Activated CD4-positive, alpha-beta T cell treated with anti-CD3 and anti-CD28 coated beads for 36 hours (primary cell): ENCODE measurements at regions not wholly inside any gene's neighbourhood (a gene's known extent, or its start where the extent isn't known, plus 50 kb on each side); places are given as distances from the start of the nearest gene placed in this dataset.

Experiments used
- ATAC-seq: fragments of 200-7000 bp; cut with Tn5 transposase; one replicate; pipeline ENCODE4 v1.10.0; 2021; ENCODE audit warnings: mild to moderate bottlenecking, moderate library complexity
- CTCF ChIA-PET: fragments of 350-600 bp; sonication (Branson Sonifier 250); formaldehyde crosslinking; loops from one replicate; lab custom pipeline; 2021; ENCODE audit warnings: antibody characterized with exemption; lab: Charles Lee
- POLR2A ChIA-PET: fragments of 350-600 bp; sonication (Branson Sonifier 250); formaldehyde crosslinking; loops from one replicate; lab custom pipeline; 2021; ENCODE audit warnings: antibody characterized with exemption, inconsistent platforms; lab: Charles Lee
- DNase-seq: peaks from one replicate; pipeline ENCODE4 v3.0.0-alpha.2; 2020
- H3K27ac Mint-ChIP-seq: one replicate; pipeline ENCODE4 v1.8.0; 2021; ENCODE audit warnings: mixed read lengths
- H3K27me3 Mint-ChIP-seq: one replicate; pipeline ENCODE4 v1.8.0; 2021; ENCODE audit warnings: mixed read lengths
- H3K36me3 Mint-ChIP-seq: one replicate; pipeline ENCODE4 v1.8.0; 2021; ENCODE audit warnings: low read depth, mixed read lengths
- H3K4me1 Mint-ChIP-seq: one replicate; pipeline ENCODE4 v1.8.0; 2021; ENCODE audit warnings: mixed read lengths
- H3K4me3 Mint-ChIP-seq: one replicate; pipeline ENCODE4 v1.8.0; 2021; ENCODE audit warnings: mild to moderate bottlenecking, moderate library complexity, mixed read lengths
- H3K9me3 Mint-ChIP-seq: one replicate; pipeline ENCODE4 v1.8.0; 2021; ENCODE audit warnings: low read depth, mixed read lengths
- intact Hi-C, 2 experiments: fragments of 100-400 bp; cut with DNase I in 1 of 2; cut with micrococcal nuclease in 1 of 2; formaldehyde crosslinking; loops; one replicate each; pipeline versions ENCODE4 v1.14.2 to v1.15.1; 2022 to 2024; cut with DNase I, micrococcal nuclease

GRCh38 chr14:98270201-98270600 is 1001.8 kb downstream of the BCL11B start:
- Mint-ChIP-seq H3K9me3 (peaks cover 17% of the 10 kb centered on the region), H3K27me3 (no peaks in the 10 kb centered on the region), H3K4me3 (no peak overlapping the region), H3K4me1 (peaks cover 3% of the 10 kb centered on the region), H3K27ac (no peak overlapping the region), H3K36me3 (peaks cover 13% of the 10 kb centered on the region)
- no peak for DNase-seq
- no peak for ATAC-seq
- intact Hi-C loops, result no loop called here
- ChIA-PET POLR2A (no interaction called here), CTCF (interaction anchor here (0.7 to 1.2 kb wide), 2 partner anchors 9 to 21 kb away, joined by 3 to 4 read pairs; no protein-coding TSS in a partner anchor)

- DNase-seq, result no peak
- H3K9me3 Mint-ChIP-seq, result peaks cover 17% of the 10 kb centered on the region
- POLR2A ChIA-PET, result no interaction called here
- no peak overlapping the region for H3K27ac Mint-ChIP-seq
- H3K4me1 Mint-ChIP-seq, result peaks cover 2% of the 10 kb centered on the region
- no peak for ATAC-seq
- intact Hi-C loops, result no loop called here
- peaks cover 13% of the 10 kb centered on the region for H3K36me3 Mint-ChIP-seq
- CTCF ChIA-PET, result no interaction called here
- H3K4me3 Mint-ChIP-seq, result no peak overlapping the region
- no peaks in the 10 kb centered on the region for H3K27me3 Mint-ChIP-seq
Measured at GRCh38 chr14:98274596-98274995, 997.4 kb downstream of the BCL11B start.

GRCh38 chr14:98278800-98279199 is 993.2 kb downstream of the BCL11B start:
- intact Hi-C loops, result no loop called here
- Mint-ChIP-seq H3K27ac (no peak overlapping the region), H3K27me3 (no peaks in the 10 kb centered on the region), H3K4me1 (peaks cover 2% of the 10 kb centered on the region), H3K9me3 (peaks cover 8% of the 10 kb centered on the region), H3K36me3 (no peaks in the 10 kb centered on the region), H3K4me3 (no peak overlapping the region)
- ATAC-seq (peak; percentile 51), DNase-seq (peak; percentile 10)
- ChIA-PET POLR2A (no interaction called here), CTCF (interaction anchor here (1.0 to 1.7 kb wide), 4 partner anchors 9 to 11 kb away, joined by 3 to 6 read pairs (median 4); no protein-coding TSS in a partner anchor)

- ATAC-seq (no peak), DNase-seq (no peak)
- ChIA-PET POLR2A (no interaction called here), CTCF (interaction anchor here (0.7 to 1.5 kb wide), 3 partner anchors 10 to 286 kb away, joined by 3 read pairs; no protein-coding TSS in a partner anchor)
- peaks cover 10% of the 10 kb centered on the region for H3K9me3 Mint-ChIP-seq
- H3K27me3 Mint-ChIP-seq, result no peaks in the 10 kb centered on the region
- intact Hi-C loops, result no loop called here
- H3K4me3 Mint-ChIP-seq, result no peak overlapping the region
- H3K36me3 Mint-ChIP-seq, result no peaks in the 10 kb centered on the region
- peaks cover 2% of the 10 kb centered on the region for H3K4me1 Mint-ChIP-seq
- H3K27ac Mint-ChIP-seq, result no peak overlapping the region
Measured at GRCh38 chr14:98280436-98280835, 991.6 kb downstream of the BCL11B start.

GRCh38 chr14:98288825-98289224 is 983.2 kb downstream of the BCL11B start:
- no peak for DNase-seq
- peaks cover 9% of the 10 kb centered on the region for H3K9me3 Mint-ChIP-seq
- H3K4me1 Mint-ChIP-seq, result peaks cover 9% of the 10 kb centered on the region
- H3K4me3 Mint-ChIP-seq, result no peak overlapping the region
- ATAC-seq, result no peak
- H3K36me3 Mint-ChIP-seq, result no peaks in the 10 kb centered on the region
- H3K27me3 Mint-ChIP-seq, result no peaks in the 10 kb centered on the region
- intact Hi-C loops, result no loop called here
- ChIA-PET CTCF (interaction anchor here (0.8 to 0.9 kb wide), 2 partner anchors 10 to 45 kb away, joined by 3 to 6 read pairs; no protein-coding TSS in a partner anchor), POLR2A (no interaction called here)
- H3K27ac Mint-ChIP-seq, result no peak overlapping the region

GRCh38 chr14:98290596-98290995 is 981.4 kb downstream of the BCL11B start:
- POLR2A ChIA-PET, result no interaction called here
- H3K4me1 Mint-ChIP-seq, result peaks cover 9% of the 10 kb centered on the region
- H3K9me3 Mint-ChIP-seq, result peaks cover 7% of the 10 kb centered on the region
- no peaks in the 10 kb centered on the region for H3K27me3 Mint-ChIP-seq
- DNase-seq (peak; percentile 43), ATAC-seq (peak; percentile 78)
- intact Hi-C loops, result no loop called here
- CTCF ChIA-PET, result no interaction called here
- no peaks in the 10 kb centered on the region for H3K36me3 Mint-ChIP-seq
- no peak overlapping the region for H3K27ac Mint-ChIP-seq
- H3K4me3 Mint-ChIP-seq, result no peak overlapping the region

- peaks cover 9% of the 10 kb centered on the region for H3K4me1 Mint-ChIP-seq
- POLR2A ChIA-PET, result no interaction called here
- no peaks in the 10 kb centered on the region for H3K27me3 Mint-ChIP-seq
- ATAC-seq (no peak), DNase-seq (no peak)
- intact Hi-C loops, result no loop called here
- no peaks in the 10 kb centered on the region for H3K9me3 Mint-ChIP-seq
- H3K4me3 Mint-ChIP-seq, result no peak overlapping the region
- H3K36me3 Mint-ChIP-seq, result no peaks in the 10 kb centered on the region
- CTCF ChIA-PET, result interaction anchor here (1.0 kb wide), 1 partner anchor 179 kb away, joined by 4 read pairs; no protein-coding TSS in a partner anchor
- H3K27ac Mint-ChIP-seq, result no peak overlapping the region
Measured at GRCh38 chr14:98292191-98292590, 979.8 kb downstream of the BCL11B start.

- peaks cover 9% of the 10 kb centered on the region for H3K4me1 Mint-ChIP-seq
- no peak for ATAC-seq
- ChIA-PET CTCF (no interaction called here), POLR2A (no interaction called here)
- H3K9me3 Mint-ChIP-seq, result no peaks in the 10 kb centered on the region
- no peaks in the 10 kb centered on the region for H3K27me3 Mint-ChIP-seq
- no peaks in the 10 kb centered on the region for H3K36me3 Mint-ChIP-seq
- no peak for DNase-seq
- intact Hi-C loops, result no loop called here
- no peak overlapping the region for H3K4me3 Mint-ChIP-seq
- H3K27ac Mint-ChIP-seq, result no peak overlapping the region
Measured at GRCh38 chr14:98293576-98293975, 978.4 kb downstream of the BCL11B start.

GRCh38 chr14:98296895-98297294 is 975.1 kb downstream of the BCL11B start:
- intact Hi-C loops, result no loop called here
- DNase-seq (no peak), ATAC-seq (no peak)
- no peak overlapping the region for H3K27ac Mint-ChIP-seq
- ChIA-PET POLR2A (no interaction called here), CTCF (interaction anchor here (1.1 kb wide), 1 partner anchor 108 kb away, joined by 3 read pairs; no protein-coding TSS in a partner anchor)
- no peak overlapping the region for H3K4me3 Mint-ChIP-seq
- peaks cover 4% of the 10 kb centered on the region for H3K4me1 Mint-ChIP-seq
- H3K27me3 Mint-ChIP-seq, result no peaks in the 10 kb centered on the region
- no peaks in the 10 kb centered on the region for H3K36me3 Mint-ChIP-seq
- no peaks in the 10 kb centered on the region for H3K9me3 Mint-ChIP-seq

- no peak for ATAC-seq
- ChIA-PET POLR2A (no interaction called here), CTCF (interaction anchor here (1.1 kb wide), 1 partner anchor 108 kb away, joined by 3 read pairs; no protein-coding TSS in a partner anchor)
- Mint-ChIP-seq H3K36me3 (no peaks in the 10 kb centered on the region), H3K9me3 (no peaks in the 10 kb centered on the region), H3K27me3 (no peaks in the 10 kb centered on the region), H3K4me1 (peaks cover 2% of the 10 kb centered on the region), H3K27ac (no peak overlapping the region), H3K4me3 (no peak overlapping the region)
- intact Hi-C loops, result no loop called here
- no peak for DNase-seq
Measured at GRCh38 chr14:98297567-98297966, 974.4 kb downstream of the BCL11B start.

GRCh38 chr14:98298481-98299244 is 973.3 kb downstream of the BCL11B start:
- no peak overlapping the region for H3K4me3 Mint-ChIP-seq
- H3K27me3 Mint-ChIP-seq, result no peaks in the 10 kb centered on the region
- H3K36me3 Mint-ChIP-seq, result no peaks in the 10 kb centered on the region
- POLR2A ChIA-PET, result no interaction called here
- ATAC-seq, result no peak
- intact Hi-C loops, result no loop called here
- no peaks in the 10 kb centered on the region for H3K9me3 Mint-ChIP-seq
- no peak overlapping the region for H3K27ac Mint-ChIP-seq
- H3K4me1 Mint-ChIP-seq, result peaks cover 2% of the 10 kb centered on the region
- CTCF ChIA-PET, result no interaction called here
- no peak for DNase-seq

GRCh38 chr14:98301681-98302080 is 970.3 kb downstream of the BCL11B start:
- DNase-seq (no peak), ATAC-seq (no peak)
- Mint-ChIP-seq H3K9me3 (peaks cover 2% of the 10 kb centered on the region), H3K36me3 (no peaks in the 10 kb centered on the region), H3K4me3 (no peak overlapping the region), H3K27me3 (no peaks in the 10 kb centered on the region), H3K4me1 (peaks cover 2% of the 10 kb centered on the region), H3K27ac (no peak overlapping the region)
- intact Hi-C loops, result no loop called here
- CTCF ChIA-PET, result interaction anchor here (1.3 kb wide), 2 partner anchors 33 to 37 kb away, joined by 3 to 5 read pairs; no protein-coding TSS in a partner anchor
- POLR2A ChIA-PET, result no interaction called here
